Activated T-cell treated with anti-CD3 and anti-CD28 coated beads, Interleukin-2, amount 50 U/mL, for 24 hours (primary cell): ENCODE measurements at regions not wholly inside any gene's neighbourhood (a gene's known extent, or its start where the extent isn't known, plus 50 kb on each side); places are given as distances from the start of the nearest gene placed in this dataset.

Experiments
- DNase-seq: peaks from one replicate; pipeline ENCODE4 v3.0.0-alpha.2; 2020
- H3K27ac Mint-ChIP-seq: 2 replicates; pipeline ENCODE4 v1.8.0; 2020; ENCODE audit warnings: mild to moderate bottlenecking, mixed read lengths
- H3K27me3 Mint-ChIP-seq: 2 replicates; pipeline ENCODE4 v1.8.0; 2020; ENCODE audit warnings: mixed read lengths
- H3K36me3 Mint-ChIP-seq: 2 replicates; pipeline ENCODE4 v1.8.0; 2020; ENCODE audit warnings: low read depth, mixed read lengths
- H3K4me1 Mint-ChIP-seq: 2 replicates; pipeline ENCODE4 v1.8.0; 2020; ENCODE audit warnings: low read depth, mixed read lengths
- H3K4me3 Mint-ChIP-seq: 2 replicates; pipeline ENCODE4 v1.8.0; 2020; ENCODE audit warnings: mild to moderate bottlenecking, moderate library complexity, mixed read lengths
- H3K9me3 Mint-ChIP-seq: 2 replicates; pipeline ENCODE4 v1.8.0; 2020; ENCODE audit warnings: mixed read lengths

DNA sequence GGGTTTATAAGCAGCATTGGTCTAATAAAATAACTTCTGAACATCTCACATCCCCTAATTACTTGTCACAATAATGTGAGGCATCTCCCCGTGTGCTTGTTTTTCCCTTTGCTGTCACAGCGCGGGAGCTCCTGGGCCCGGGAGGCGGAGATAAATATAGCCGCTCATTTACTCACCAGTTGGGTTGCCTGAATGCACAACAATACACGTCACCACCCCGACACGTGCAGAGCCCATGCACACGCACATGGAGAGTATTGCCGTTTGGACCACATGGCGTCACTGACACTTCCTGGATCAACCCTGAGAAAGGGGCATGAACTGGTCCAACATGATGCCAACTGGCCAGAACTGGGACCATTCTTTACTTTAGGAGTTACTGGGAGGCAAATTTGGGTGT lies 76.2 kb downstream of the MRPL46 start:
- Mint-ChIP-seq H3K4me3 (no peak overlapping the region), H3K27me3 (peaks cover 29% of the 10 kb centered on the region), H3K4me1 (peaks cover 10% of the 10 kb centered on the region), H3K9me3 (no peaks in the 10 kb centered on the region), H3K36me3 (no peaks in the 10 kb centered on the region), H3K27ac (no peak overlapping the region)
- DNase-seq = no peak

DNA sequence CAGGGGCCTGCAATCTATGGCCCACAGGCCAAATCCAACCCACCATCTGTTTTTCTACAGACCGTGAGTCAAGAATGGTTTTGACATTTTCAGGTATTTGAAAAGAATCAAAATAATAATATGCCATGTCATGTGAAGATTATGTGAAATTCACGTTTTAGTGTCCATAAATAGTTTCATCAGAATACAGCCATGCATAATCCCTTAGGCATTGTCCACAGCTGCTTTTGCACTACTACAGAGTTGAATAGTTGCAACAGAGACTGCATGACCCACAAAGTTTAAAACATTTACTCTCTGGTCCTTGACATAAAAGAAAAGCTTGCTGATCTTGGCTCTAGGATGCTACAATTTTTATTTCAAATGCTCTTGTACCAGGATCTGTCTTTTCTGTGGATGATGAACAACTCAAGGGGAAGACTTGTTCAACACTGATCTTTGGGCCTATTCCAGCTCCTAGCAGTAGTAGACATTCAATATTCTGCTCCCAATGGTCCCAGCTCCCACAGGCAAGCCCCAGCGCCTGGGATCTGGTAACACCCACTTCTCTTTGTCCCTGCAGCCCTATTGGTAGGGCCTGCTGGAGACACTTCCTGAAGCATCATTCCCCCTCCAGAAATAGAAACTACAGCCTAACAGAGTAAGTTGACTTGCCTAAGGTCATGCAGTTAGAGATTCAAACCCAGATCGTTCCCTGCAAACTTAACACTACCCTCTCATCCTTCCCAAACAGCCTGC lies 76.9 kb downstream of the MRPL46 start:
- no peaks in the 10 kb centered on the region for H3K9me3 Mint-ChIP-seq
- H3K27ac Mint-ChIP-seq = no peak overlapping the region
- peaks cover 25% of the 10 kb centered on the region for H3K27me3 Mint-ChIP-seq
- peaks cover 14% of the 10 kb centered on the region for H3K4me1 Mint-ChIP-seq
- H3K36me3 Mint-ChIP-seq = no peaks in the 10 kb centered on the region
- no peak overlapping the region for H3K4me3 Mint-ChIP-seq
- no peak for DNase-seq

DNA sequence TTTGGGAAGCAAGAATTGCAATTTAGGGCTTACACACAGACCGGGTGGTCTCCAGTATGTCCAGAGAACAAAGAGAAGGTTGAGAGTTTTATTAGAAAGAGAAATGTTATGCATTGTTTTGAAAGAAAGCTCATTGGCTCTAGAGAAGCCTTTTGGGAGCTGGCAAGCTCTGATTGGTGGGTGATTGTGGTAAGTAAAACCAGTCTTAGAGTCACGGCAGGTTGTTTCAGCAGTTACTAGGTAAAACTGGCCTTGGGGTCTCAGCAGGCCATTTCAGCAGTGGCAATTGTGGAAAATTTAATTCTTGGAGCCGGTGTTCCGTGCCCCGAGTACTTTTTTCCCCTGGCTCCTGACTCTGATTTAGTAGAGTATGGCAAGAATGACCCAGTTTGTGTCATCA lies 78.1 kb downstream of the MRPL46 start:
- peaks cover 17% of the 10 kb centered on the region for H3K4me1 Mint-ChIP-seq
- no peak for DNase-seq
- peaks cover 21% of the 10 kb centered on the region for H3K27me3 Mint-ChIP-seq
- H3K9me3 Mint-ChIP-seq = no peaks in the 10 kb centered on the region
- no peak overlapping the region for H3K4me3 Mint-ChIP-seq
- no peak overlapping the region for H3K27ac Mint-ChIP-seq
- H3K36me3 Mint-ChIP-seq = no peaks in the 10 kb centered on the region

DNA sequence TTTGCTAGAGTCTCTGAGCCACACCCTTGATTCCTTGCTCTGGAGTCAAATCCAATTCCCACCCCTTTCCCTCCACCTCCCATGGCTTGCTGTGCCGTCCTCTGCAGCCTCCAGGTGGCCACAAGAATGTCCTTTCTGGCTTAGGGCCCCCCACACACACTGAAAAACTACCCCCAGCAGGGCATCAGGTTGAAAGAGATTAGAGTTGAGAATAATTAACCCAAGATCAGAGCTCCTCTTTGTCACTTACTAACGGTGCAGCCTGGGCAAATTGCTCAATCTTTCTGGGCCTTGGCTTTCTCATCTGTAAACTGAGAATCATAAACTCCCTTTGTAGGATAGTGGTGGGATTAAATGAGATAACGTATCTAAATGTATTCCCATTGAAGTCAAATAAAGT lies 78.5 kb downstream of the MRPL46 start:
- H3K36me3 Mint-ChIP-seq = no peaks in the 10 kb centered on the region
- no peaks in the 10 kb centered on the region for H3K9me3 Mint-ChIP-seq
- H3K4me3 Mint-ChIP-seq = no peak overlapping the region
- H3K27ac Mint-ChIP-seq = no peak overlapping the region
- no peak for DNase-seq
- H3K4me1 Mint-ChIP-seq = peaks cover 13% of the 10 kb centered on the region
- H3K27me3 Mint-ChIP-seq = peaks cover 20% of the 10 kb centered on the region

DNA sequence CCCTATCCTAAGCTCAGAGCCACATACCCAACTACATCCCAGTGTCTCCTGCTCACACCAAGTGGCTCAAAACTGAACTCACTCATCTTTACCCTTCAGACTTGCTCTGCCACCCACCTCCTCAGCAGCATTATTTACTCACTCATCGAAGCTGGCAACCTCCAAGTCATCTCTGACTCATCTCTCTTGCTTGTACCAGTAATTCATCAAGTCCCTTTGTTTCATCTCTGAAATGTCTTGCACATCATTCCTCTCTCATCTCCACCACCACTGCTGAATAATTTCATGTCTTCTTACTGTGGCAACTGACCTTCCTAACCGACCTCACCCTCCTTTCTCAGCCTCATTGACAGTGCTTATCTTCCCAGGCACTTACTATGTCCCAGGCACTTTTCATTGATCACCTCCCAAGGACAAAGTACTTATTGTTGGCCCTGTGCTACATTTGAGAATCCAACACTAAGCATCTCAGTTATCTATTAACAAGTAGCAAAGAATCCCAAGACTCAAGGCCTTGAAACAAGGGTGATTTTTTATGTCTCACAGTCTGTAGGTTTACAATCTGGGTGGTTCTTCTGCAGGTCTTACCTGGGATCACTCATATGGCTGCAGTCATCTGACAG lies 82.0 kb downstream of the MRPL46 start:
- Mint-ChIP-seq H3K9me3 (no peaks in the 10 kb centered on the region), H3K27me3 (peaks cover 27% of the 10 kb centered on the region), H3K36me3 (no peaks in the 10 kb centered on the region), H3K4me1 (peaks cover 12% of the 10 kb centered on the region), H3K27ac (peak overlapping the region; percentile 39), H3K4me3 (no peak overlapping the region)
- no peak for DNase-seq

DNA sequence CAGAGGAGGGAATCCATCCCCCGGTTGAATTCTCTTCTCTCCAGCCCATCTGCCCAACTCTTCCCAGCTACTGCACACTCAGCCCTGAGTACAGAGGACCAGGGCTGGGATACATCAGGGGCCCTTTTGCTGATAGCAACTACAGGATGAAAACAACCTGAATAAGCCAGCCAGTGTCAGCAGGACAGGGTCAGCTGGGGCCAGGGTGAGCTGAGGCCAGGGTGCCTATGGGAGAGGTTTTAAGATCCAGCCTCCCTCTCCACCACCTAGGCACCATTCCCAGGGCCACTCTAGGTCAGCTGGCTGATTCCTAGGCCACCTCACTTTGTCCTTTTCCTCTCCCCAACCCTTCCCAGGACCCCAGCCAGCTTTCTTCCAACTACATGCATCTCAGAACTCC lies 83.8 kb downstream of the MRPL46 start:
- H3K36me3 Mint-ChIP-seq = no peaks in the 10 kb centered on the region
- peaks cover 27% of the 10 kb centered on the region for H3K27me3 Mint-ChIP-seq
- H3K4me3 Mint-ChIP-seq = no peak overlapping the region
- peak overlapping the region; percentile 26 for H3K27ac Mint-ChIP-seq
- H3K4me1 Mint-ChIP-seq = peaks cover 12% of the 10 kb centered on the region
- DNase-seq = no peak
- no peaks in the 10 kb centered on the region for H3K9me3 Mint-ChIP-seq

DNA sequence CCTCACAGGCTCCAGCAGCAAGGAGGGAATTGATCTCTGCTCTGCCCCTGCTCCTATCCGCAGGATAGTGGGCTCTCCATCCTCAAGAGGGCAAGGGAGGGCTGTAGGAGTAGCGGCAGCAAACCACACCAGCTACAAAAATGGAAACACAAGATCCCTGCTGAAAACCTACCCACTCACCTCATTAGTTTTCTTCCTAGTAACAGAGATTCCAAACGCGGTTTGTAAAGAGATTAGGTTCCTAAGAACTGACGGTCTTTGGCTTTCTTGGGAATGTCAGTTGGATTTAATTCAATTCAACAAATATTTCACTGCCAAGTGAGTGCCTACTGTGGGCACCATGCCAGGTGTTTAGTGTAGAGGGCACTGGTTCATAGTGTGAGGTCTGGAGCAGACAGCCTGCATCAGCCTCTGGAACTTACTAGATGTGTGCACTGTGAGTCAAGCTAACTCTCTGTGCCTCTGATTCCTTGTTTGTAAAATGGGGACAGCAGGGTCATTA lies 84.7 kb downstream of the MRPL46 start:
- Mint-ChIP-seq H3K27ac (no peak overlapping the region), H3K36me3 (no peaks in the 10 kb centered on the region), H3K27me3 (peaks cover 27% of the 10 kb centered on the region), H3K4me3 (no peak overlapping the region), H3K9me3 (no peaks in the 10 kb centered on the region), H3K4me1 (peaks cover 12% of the 10 kb centered on the region)
- no peak for DNase-seq

DNA sequence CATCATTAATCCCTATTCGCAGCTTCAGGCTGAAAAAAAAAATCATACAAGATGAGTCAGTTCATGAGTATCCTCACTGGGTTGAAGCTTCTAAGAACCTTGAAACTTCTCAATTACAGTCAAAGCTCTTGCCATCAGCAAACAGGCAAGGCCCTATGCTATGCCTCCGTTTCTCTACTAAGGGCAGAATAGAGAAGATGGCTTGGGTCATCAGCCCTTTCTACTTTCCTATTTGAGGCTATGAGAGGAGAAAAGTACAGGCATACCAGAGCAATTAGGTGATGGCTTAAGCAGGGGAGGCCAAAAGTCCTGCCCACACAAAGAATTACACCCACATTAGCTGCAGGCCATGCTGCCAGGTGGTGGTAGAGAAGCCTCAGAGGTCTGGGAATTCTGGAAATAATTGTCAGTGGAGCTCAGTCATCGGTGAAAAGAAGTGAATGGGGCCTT lies 89.0 kb downstream of the MRPL46 start:
- peaks cover 5% of the 10 kb centered on the region for H3K4me1 Mint-ChIP-seq
- H3K36me3 Mint-ChIP-seq = no peaks in the 10 kb centered on the region
- H3K27ac Mint-ChIP-seq = no peak overlapping the region

DNA sequence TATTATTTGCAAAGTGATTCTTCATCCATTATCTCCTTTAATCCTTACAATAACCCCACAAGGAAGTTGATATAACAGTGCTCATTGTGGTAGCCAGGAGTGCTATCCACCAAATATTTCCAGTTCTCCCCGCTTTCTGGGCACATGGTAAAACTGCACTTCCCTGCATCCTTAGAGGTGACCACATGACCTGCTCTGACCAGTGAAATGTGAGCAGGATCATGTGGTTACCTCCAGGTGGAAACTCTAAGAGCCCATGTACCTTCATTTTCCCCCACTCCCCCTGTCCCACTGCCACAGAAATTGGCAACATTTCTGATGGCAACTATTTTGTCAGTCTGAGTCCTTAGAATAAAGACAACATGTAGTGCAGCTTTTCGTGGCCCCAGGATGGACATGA lies 89.7 kb downstream of the MRPL46 start:
- Mint-ChIP-seq H3K27me3 (peaks cover 35% of the 10 kb centered on the region), H3K9me3 (no peaks in the 10 kb centered on the region), H3K4me1 (peaks cover 5% of the 10 kb centered on the region), H3K27ac (no peak overlapping the region), H3K36me3 (no peaks in the 10 kb centered on the region), H3K4me3 (no peak overlapping the region)
- no peak for DNase-seq

More for the DNA sequence above, 89.0 kb downstream of the MRPL46 start:
- no peak overlapping the region for H3K4me3 Mint-ChIP-seq
- DNase-seq = no peak
- peaks cover 35% of the 10 kb centered on the region for H3K27me3 Mint-ChIP-seq
- no peaks in the 10 kb centered on the region for H3K9me3 Mint-ChIP-seq

DNA sequence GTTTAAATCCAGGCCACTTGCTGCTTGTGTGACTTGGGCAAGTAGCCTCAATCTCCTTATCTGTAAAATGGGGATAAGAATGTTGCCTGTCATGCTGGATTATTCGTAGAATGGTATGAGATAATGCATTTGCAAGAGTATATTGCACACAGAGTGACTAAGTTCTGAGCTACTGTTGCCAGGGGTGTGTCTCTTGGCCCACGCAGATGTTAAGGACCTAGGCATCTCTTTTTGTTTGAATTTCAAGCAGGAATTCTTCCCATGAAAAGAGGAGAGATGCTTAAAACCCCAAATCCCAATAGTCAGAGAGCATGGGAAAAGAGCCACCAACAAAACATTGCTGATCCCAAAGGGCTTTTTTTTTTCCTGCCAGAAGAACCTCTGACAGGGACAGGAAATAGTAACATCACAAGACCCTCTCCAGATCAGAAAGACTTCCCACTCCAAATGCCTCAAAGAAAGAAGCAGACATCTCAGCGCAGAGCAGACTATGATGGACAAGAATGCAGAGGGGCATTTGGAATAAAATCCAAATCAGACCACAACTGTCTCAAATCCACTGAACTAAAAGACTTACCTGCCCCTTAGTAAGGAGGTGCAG lies 90.5 kb downstream of the MRPL46 start:
- Mint-ChIP-seq H3K9me3 (no peaks in the 10 kb centered on the region), H3K27ac (no peak overlapping the region), H3K4me1 (peaks cover 5% of the 10 kb centered on the region), H3K27me3 (peaks cover 36% of the 10 kb centered on the region), H3K4me3 (no peak overlapping the region), H3K36me3 (no peaks in the 10 kb centered on the region)
- no peak for DNase-seq

DNA sequence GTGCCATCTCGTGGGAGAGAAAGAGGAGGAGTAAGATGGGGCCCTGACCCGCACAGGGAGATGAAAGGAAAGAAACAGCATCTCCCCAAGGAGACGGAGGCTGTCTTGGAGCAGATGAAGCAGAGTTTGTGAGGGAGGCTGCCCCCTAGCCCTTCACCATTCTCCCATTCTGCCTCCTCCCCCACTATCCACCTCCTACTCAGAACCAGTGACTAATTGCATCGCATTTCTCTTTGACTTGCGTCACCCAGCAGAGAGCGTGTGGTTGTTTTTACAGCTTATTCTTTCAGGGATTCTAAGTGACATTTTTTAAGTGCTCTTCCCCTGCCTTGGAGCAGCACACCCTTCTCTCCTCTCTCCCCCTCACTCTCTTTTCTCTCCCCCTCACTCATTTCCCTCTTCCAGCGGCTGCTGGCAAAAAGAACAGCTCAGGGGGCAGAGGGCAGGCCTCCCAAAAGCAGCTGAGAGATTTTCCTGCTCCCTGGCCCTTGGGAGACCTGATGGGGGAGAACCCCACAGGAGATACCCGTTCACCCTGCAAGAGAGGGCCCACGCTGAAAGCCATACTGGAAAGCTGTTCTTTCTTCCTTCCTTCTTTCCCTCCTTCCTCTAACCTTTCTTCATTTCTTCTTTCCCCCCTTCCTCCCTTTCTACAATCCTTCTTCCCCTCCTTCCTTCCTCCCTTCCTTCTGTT lies 91.8 kb downstream of the MRPL46 start:
- H3K27ac Mint-ChIP-seq = peak overlapping the region; percentile 42
- peaks cover 48% of the 10 kb centered on the region for H3K27me3 Mint-ChIP-seq
- H3K9me3 Mint-ChIP-seq = no peaks in the 10 kb centered on the region
- no peak for DNase-seq
- H3K36me3 Mint-ChIP-seq = no peaks in the 10 kb centered on the region
- H3K4me1 Mint-ChIP-seq = peaks cover 5% of the 10 kb centered on the region
- H3K4me3 Mint-ChIP-seq = no peak overlapping the region

DNA sequence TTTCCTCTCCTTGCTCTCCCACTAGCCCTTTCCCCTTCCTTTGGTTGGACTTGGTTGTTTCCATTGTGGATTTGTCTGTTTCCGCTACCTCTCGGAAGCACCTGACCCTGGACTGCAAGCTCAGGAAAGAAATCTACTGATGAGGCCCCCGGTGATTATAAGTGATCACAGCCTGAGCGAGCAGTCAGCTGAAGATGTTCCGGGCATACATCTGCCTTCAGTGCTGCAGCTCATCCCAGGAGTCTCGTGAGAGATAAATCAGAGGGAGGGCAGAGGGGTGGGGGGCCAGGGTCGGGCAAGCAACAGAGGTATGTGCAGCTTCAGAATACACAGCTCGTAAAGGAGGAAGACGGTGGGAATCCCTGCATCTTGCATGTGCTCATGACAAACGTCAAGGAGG lies 102.1 kb downstream of the MRPL46 start:
- no peak overlapping the region for H3K4me3 Mint-ChIP-seq

DNA sequence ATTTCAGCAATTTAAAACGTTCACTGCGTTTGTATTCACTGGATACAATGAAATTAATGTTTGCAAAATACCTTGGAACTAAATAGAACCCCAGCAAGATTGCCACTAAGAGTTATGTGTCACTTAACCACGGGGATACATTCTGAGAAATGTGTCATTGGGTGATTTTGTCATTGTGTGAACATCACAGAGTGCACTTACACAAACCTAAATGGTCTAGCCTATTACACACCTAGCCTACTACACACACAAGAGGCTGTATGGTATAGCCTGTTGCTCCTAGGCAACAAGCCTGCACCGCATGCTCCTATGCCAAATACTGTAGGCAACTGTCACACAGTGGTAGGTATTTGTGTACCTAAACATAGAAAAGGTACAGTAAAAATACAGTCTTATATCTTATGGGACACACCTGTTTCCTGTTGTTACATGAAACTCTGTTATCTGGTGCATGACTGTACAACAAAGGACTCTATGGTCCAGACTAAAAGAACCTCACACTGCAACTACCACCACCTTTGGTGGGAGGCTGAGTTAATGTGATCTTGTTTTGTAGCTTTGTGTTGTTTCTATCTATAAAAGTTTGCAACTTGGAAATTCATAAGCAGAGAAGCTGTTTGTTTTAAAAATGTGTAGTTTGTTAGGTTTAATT lies 92.2 kb upstream of the NTRK3 start:
- Mint-ChIP-seq H3K27ac (no peak overlapping the region), H3K4me3 (no peak overlapping the region), H3K4me1 (no peaks in the 10 kb centered on the region), H3K36me3 (no peaks in the 10 kb centered on the region), H3K27me3 (peaks cover 32% of the 10 kb centered on the region), H3K9me3 (peaks cover 13% of the 10 kb centered on the region)
- no peak for DNase-seq

More for the DNA sequence above, 102.1 kb downstream of the MRPL46 start:
- no peak overlapping the region for H3K27ac Mint-ChIP-seq
- H3K36me3 Mint-ChIP-seq = no peaks in the 10 kb centered on the region
- H3K9me3 Mint-ChIP-seq = peaks cover 1% of the 10 kb centered on the region
- H3K27me3 Mint-ChIP-seq = peaks cover 17% of the 10 kb centered on the region
- DNase-seq = no peak
- H3K4me1 Mint-ChIP-seq = no peaks in the 10 kb centered on the region

DNA sequence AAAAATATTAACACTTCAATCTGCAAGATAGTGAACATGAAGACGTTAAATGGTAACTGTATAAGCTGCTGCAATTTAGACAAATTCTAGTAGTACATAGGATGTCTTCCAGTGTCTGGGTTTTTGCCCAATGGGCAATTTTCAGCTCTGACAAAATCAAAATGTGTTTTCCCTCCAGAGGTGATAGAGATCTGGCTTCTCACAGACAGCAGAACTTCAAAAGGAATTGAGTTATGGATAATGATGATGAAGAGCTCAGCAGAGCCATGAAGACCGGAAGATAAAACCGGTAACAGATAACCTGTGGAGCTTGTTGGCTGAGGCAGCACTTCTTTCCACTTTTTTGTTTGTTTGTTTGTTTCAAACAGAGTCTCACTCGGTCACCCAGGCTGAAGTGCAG lies 89.4 kb upstream of the NTRK3 start:
- no peaks in the 10 kb centered on the region for H3K4me1 Mint-ChIP-seq
- no peak overlapping the region for H3K27ac Mint-ChIP-seq
- H3K27me3 Mint-ChIP-seq = peaks cover 39% of the 10 kb centered on the region
- no peak overlapping the region for H3K4me3 Mint-ChIP-seq
- no peak for DNase-seq
- no peaks in the 10 kb centered on the region for H3K9me3 Mint-ChIP-seq
- no peaks in the 10 kb centered on the region for H3K36me3 Mint-ChIP-seq
